ENCODE measurements at regions not wholly inside any gene's neighbourhood (a gene's known extent, or its start where the extent isn't known, plus 50 kb on each side); places are given as distances from the start of the nearest gene placed in this dataset.

DNA sequence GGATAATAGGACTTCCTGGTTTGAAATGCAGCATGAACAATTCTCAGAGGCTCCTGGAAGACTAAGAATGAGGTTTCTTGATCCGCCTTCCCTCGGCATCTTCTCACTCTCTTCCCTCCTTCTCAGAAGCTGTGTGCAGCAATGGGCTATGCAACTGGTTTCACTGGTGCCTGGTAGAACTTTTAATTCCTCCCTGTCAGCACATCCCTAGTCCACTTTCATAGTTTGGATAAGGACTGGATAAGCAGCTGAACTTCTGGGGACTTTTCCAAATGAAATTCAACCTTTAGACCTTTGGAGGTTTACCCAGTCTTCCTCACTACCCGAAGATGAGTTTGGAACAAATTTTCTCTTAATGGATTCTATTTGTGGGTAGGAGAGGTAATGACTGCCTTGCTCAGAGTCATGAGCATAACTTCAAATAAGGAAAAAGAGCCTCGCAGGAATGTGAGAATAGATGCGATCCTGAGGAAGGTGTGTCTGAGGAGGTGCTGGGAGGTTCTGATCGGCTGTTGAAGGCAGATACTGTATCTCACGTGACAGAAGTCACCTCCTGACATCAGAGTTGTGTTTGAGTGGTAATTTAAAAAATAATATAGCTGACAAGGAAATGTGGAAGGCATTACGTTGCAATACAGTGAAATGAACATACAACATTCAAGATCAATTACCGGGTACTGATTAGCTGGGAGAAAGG lies 56.0 kb upstream of the HAND2 start:
- TF ChIP-seq, protein P1, sequence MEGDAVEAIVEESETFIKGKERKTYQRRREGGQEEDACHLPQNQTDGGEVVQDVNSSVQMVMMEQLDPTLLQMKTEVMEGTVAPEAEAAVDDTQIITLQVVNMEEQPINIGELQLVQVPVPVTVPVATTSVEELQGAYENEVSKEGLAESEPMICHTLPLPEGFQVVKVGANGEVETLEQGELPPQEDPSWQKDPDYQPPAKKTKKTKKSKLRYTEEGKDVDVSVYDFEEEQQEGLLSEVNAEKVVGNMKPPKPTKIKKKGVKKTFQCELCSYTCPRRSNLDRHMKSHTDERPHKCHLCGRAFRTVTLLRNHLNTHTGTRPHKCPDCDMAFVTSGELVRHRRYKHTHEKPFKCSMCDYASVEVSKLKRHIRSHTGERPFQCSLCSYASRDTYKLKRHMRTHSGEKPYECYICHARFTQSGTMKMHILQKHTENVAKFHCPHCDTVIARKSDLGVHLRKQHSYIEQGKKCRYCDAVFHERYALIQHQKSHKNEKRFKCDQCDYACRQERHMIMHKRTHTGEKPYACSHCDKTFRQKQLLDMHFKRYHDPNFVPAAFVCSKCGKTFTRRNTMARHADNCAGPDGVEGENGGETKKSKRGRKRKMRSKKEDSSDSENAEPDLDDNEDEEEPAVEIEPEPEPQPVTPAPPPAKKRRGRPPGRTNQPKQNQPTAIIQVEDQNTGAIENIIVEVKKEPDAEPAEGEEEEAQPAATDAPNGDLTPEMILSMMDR (conservative IDR thresholded peaks at IDR 0.05 in 1 of 2, IDR thresholded peaks at IDR 0.05 in 1 of 2; ENCODE audit: extremely low read depth in 1 of 2, insufficient read depth in 1 of 2, low read depth in 1 of 2, low read length in 2 of 2): no peak
- no peak for TF ChIP-seq EZH2 (IDR thresholded peaks at IDR 0.05; ENCODE audit: borderline replicate concordance, low read length)

Measured in mammary epithelial cell (primary cell).